ENCODE measurements at regions not wholly inside any gene's neighbourhood (a gene's known extent, or its start where the extent isn't known, plus 50 kb on each side); places are given as distances from the start of the nearest gene placed in this dataset.

DNA sequence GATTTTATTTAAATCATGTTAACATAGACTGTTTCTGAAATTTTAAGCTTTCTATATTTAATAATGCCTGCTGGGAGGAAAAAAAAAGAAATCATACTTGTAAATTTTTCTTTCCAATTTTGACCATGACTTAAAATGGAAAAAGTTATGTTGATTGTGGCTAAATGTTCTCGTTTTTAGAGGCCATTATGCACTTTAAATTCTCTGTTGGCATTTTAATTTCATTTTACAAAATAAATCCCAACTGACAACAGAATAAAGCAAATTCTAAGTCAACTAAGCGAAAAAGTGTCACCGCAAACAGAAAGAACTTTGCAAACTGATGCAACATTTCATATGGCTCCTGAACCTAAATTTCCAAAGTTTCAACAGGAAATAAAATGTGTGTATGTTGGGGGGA lies 74.8 kb upstream of the G2E3 start:
- Mint-ChIP-seq H3K36me3 (no peaks in the 10 kb centered on the region), H3K4me3 (no peak overlapping the region)

DNA sequence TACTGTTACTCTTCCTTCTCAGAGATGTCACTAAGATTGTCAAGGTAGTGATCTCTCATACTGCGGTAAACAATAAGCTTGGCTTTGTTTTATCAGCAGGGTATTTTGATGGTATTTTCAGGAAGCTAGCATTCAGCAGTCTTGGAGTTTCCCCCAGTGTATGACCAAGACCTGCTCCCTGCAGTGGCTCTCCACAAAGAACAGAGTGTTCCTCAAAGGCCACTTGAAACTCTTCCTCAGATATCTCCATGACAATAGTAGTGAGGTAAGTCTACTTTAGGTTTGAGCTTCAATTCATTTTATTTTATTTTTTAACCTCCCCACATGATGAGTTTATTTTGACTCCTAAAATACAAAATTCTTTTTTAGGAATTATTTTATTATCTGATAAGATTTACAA lies 74.0 kb upstream of the G2E3 start:
- Histone ChIP-seq H4K20me1 (ENCODE audit: low read depth) (no peaks in the 10 kb centered on the region), H3F3A (ENCODE audit: low read depth) (no peaks in the 10 kb centered on the region), H3K9ac (no peak overlapping the region), H3K79me2 (ENCODE audit: low read depth) (no peaks in the 10 kb centered on the region), H3K4me2 (no peak overlapping the region), H3K27me3 (no peaks in the 10 kb centered on the region), H3K4me1 (no peaks in the 10 kb centered on the region), H3K36me3 (no peaks in the 10 kb centered on the region), H3K27ac (no peak overlapping the region), H2AFZ (replicated peaks) (no peak overlapping the region), H3K4me3 (no peak overlapping the region), H3K9me3 (ENCODE audit: low read depth) (no peaks in the 10 kb centered on the region)
- Mint-ChIP-seq H3K4me3 (no peak overlapping the region), H3K27ac (no peak overlapping the region), H3K27me3 (ENCODE audit: insufficient read depth, low read depth) (peaks cover 2% of the 10 kb centered on the region), H3K36me3 (no peaks in the 10 kb centered on the region), H3K4me1 (peaks cover 14% of the 10 kb centered on the region), H3K9me3 (peaks cover 13% of the 10 kb centered on the region)
- no peak for DNase-seq (ENCODE audit: low spot score)
- TF ChIP-seq EZH2 (IDR thresholded peaks at IDR 0.05) (no peak), EZH2phosphoT487 (IDR thresholded peaks at IDR 0.05) (no peak)
- TF ChIP-seq, protein P1, sequence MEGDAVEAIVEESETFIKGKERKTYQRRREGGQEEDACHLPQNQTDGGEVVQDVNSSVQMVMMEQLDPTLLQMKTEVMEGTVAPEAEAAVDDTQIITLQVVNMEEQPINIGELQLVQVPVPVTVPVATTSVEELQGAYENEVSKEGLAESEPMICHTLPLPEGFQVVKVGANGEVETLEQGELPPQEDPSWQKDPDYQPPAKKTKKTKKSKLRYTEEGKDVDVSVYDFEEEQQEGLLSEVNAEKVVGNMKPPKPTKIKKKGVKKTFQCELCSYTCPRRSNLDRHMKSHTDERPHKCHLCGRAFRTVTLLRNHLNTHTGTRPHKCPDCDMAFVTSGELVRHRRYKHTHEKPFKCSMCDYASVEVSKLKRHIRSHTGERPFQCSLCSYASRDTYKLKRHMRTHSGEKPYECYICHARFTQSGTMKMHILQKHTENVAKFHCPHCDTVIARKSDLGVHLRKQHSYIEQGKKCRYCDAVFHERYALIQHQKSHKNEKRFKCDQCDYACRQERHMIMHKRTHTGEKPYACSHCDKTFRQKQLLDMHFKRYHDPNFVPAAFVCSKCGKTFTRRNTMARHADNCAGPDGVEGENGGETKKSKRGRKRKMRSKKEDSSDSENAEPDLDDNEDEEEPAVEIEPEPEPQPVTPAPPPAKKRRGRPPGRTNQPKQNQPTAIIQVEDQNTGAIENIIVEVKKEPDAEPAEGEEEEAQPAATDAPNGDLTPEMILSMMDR (IDR thresholded peaks at IDR 0.05), result no peak

More for the DNA sequence above, 74.8 kb upstream of the G2E3 start:
- H3K9me3 Mint-ChIP-seq, result peaks cover 13% of the 10 kb centered on the region
- H3K9me3 ChIP-seq (ENCODE audit: low read depth), result no peaks in the 10 kb centered on the region
- no peak overlapping the region for H3K27ac Mint-ChIP-seq
- H3K27me3 ChIP-seq, result no peaks in the 10 kb centered on the region
- no peak overlapping the region for H3K9ac ChIP-seq
- no peak overlapping the region for H3K27ac ChIP-seq
- no peaks in the 10 kb centered on the region for H3K79me2 ChIP-seq (ENCODE audit: low read depth)
- H3K4me1 ChIP-seq, result no peaks in the 10 kb centered on the region
- peaks cover 2% of the 10 kb centered on the region for H3K27me3 Mint-ChIP-seq (ENCODE audit: insufficient read depth, low read depth)
- H3K36me3 ChIP-seq, result no peaks in the 10 kb centered on the region
- H3F3A ChIP-seq (ENCODE audit: low read depth), result no peaks in the 10 kb centered on the region
- TF ChIP-seq EZH2 (IDR thresholded peaks at IDR 0.05), result no peak
- no peak for TF ChIP-seq EZH2phosphoT487 (IDR thresholded peaks at IDR 0.05)
- TF ChIP-seq, protein P1 (IDR thresholded peaks at IDR 0.05), result no peak
- H3K4me1 Mint-ChIP-seq, result peaks cover 14% of the 10 kb centered on the region
- H3K4me3 ChIP-seq, result no peak overlapping the region
- H3K4me2 ChIP-seq, result no peak overlapping the region
- no peak overlapping the region for H2AFZ ChIP-seq (replicated peaks)
- H4K20me1 ChIP-seq (ENCODE audit: low read depth), result no peaks in the 10 kb centered on the region
- DNase-seq (ENCODE audit: low spot score), result no peak

GRCh38 chr14:30496852-30497251 lies 62.1 kb upstream of the G2E3 start:
- DNase-seq (ENCODE audit: low spot score), result no peak

More at GRCh38 chr14:30496852-30497251, 62.1 kb upstream of the G2E3 start:
- H3K36me3 ChIP-seq, result no peaks in the 10 kb centered on the region
- no peak overlapping the region for H2AFZ ChIP-seq (replicated peaks)
- no peaks in the 10 kb centered on the region for H3K36me3 Mint-ChIP-seq
- no peaks in the 10 kb centered on the region for H3K9me3 ChIP-seq (ENCODE audit: low read depth)
- no peaks in the 10 kb centered on the region for H3K27me3 ChIP-seq
- H3K27ac Mint-ChIP-seq, result no peak overlapping the region
- TF ChIP-seq, protein P1 (IDR thresholded peaks at IDR 0.05), result no peak
- TF ChIP-seq EZH2 (IDR thresholded peaks at IDR 0.05) (no peak), EZH2phosphoT487 (IDR thresholded peaks at IDR 0.05) (no peak)
- H3K4me1 ChIP-seq, result no peaks in the 10 kb centered on the region
- no peak overlapping the region for H3K9ac ChIP-seq
- H3K4me3 Mint-ChIP-seq, result no peak overlapping the region
- no peaks in the 10 kb centered on the region for H3K79me2 ChIP-seq (ENCODE audit: low read depth)
- H3K27ac ChIP-seq, result no peak overlapping the region
- peaks cover 23% of the 10 kb centered on the region for H3K4me1 Mint-ChIP-seq
- no peaks in the 10 kb centered on the region for H3F3A ChIP-seq (ENCODE audit: low read depth)
- H4K20me1 ChIP-seq (ENCODE audit: low read depth), result no peaks in the 10 kb centered on the region
- no peaks in the 10 kb centered on the region for H3K9me3 Mint-ChIP-seq
- H3K4me2 ChIP-seq, result no peak overlapping the region
- H3K4me3 ChIP-seq, result no peak overlapping the region
- H3K27me3 Mint-ChIP-seq (ENCODE audit: insufficient read depth, low read depth), result no peaks in the 10 kb centered on the region

Measured in neural progenitor cell (in vitro differentiated cells).